Astrocyte (in vitro differentiated cells and primary cell): ENCODE measurements at regions not wholly inside any gene's neighbourhood (a gene's known extent, or its start where the extent isn't known, plus 50 kb on each side); places are given as distances from the start of the nearest gene placed in this dataset.

Source experiments
- CTCF ChIP-seq: IDR thresholded peaks from 2 replicates; pipeline ENCODE4 v1.5.1; 2011; ENCODE audit warnings: low read depth, mild to moderate bottlenecking, inconsistent platforms, low read length, moderate library complexity; ENCODE audit not compliant: insufficient read depth
- EZH2 ChIP-seq: IDR thresholded peaks from 2 replicates; pipeline ENCODE4 v1.6.1; 2012; ENCODE audit warnings: mild to moderate bottlenecking, low read length, inconsistent platforms; ENCODE audit not compliant: insufficient read depth

GRCh38 chr17:51387986-51388385 lies 127.6 kb downstream of the UTP18 start:
- TF ChIP-seq CTCF (no peak), EZH2 (no peak)
